ENCODE measurements at regions not wholly inside any gene's neighbourhood (a gene's known extent, or its start where the extent isn't known, plus 50 kb on each side); places are given as distances from the start of the nearest gene placed in this dataset.
"Not testable (repeated sequence)": the region's sequence is repeated elsewhere in the genome, so short reads cannot be mapped to it uniquely, and the experiment has no call there.

DNA sequence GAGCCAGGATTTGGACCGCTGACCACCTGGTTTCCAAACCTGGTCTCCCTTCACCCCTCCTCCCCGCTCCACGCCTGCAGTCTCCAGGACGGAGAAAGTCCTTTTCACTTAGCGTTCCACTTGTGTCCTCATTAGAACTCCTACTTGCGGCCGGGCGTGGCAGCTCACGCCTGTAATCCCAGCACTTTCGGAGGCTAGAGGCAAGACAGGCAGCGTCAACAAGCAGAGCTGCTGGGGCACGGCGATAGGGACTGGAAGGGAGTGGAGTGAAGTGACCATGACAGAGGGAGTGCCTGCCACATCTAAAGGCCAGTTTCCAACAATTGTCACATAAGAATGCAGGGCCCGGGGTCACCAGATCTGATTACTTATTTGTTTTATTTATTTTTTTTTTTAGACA is 132.5 kb upstream of the NCOR2 start:
- Histone ChIP-seq H3K4me3 (replicated peaks; ENCODE audit: insufficient read depth, low read length) (no peak overlapping the region), H3K27me3 (ENCODE audit: insufficient read depth, poor library complexity, severe bottlenecking) (no peaks in the 10 kb centered on the region), H3K27ac (replicated peaks) (no peak overlapping the region)
- DNase-seq (ENCODE audit: low read depth in 1 of 2, low spot score in 1 of 2): no peak
- TF ChIP-seq SPI1 (IDR thresholded peaks at IDR 0.05; ENCODE audit: borderline replicate concordance, low read depth) (no peak), POLR2AphosphoS5 (IDR thresholded peaks at IDR 0.05; ENCODE audit: low read depth) (no peak), GABPA (IDR thresholded peaks at IDR 0.05; ENCODE audit: low read depth) (no peak)
- TF ChIP-seq, protein P1, sequence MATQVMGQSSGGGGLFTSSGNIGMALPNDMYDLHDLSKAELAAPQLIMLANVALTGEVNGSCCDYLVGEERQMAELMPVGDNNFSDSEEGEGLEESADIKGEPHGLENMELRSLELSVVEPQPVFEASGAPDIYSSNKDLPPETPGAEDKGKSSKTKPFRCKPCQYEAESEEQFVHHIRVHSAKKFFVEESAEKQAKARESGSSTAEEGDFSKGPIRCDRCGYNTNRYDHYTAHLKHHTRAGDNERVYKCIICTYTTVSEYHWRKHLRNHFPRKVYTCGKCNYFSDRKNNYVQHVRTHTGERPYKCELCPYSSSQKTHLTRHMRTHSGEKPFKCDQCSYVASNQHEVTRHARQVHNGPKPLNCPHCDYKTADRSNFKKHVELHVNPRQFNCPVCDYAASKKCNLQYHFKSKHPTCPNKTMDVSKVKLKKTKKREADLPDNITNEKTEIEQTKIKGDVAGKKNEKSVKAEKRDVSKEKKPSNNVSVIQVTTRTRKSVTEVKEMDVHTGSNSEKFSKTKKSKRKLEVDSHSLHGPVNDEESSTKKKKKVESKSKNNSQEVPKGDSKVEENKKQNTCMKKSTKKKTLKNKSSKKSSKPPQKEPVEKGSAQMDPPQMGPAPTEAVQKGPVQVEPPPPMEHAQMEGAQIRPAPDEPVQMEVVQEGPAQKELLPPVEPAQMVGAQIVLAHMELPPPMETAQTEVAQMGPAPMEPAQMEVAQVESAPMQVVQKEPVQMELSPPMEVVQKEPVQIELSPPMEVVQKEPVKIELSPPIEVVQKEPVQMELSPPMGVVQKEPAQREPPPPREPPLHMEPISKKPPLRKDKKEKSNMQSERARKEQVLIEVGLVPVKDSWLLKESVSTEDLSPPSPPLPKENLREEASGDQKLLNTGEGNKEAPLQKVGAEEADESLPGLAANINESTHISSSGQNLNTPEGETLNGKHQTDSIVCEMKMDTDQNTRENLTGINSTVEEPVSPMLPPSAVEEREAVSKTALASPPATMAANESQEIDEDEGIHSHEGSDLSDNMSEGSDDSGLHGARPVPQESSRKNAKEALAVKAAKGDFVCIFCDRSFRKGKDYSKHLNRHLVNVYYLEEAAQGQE (IDR thresholded peaks at IDR 0.05; ENCODE audit: insufficient replicate concordance, low read depth): no peak
- TF ChIP-seq, protein P2, sequence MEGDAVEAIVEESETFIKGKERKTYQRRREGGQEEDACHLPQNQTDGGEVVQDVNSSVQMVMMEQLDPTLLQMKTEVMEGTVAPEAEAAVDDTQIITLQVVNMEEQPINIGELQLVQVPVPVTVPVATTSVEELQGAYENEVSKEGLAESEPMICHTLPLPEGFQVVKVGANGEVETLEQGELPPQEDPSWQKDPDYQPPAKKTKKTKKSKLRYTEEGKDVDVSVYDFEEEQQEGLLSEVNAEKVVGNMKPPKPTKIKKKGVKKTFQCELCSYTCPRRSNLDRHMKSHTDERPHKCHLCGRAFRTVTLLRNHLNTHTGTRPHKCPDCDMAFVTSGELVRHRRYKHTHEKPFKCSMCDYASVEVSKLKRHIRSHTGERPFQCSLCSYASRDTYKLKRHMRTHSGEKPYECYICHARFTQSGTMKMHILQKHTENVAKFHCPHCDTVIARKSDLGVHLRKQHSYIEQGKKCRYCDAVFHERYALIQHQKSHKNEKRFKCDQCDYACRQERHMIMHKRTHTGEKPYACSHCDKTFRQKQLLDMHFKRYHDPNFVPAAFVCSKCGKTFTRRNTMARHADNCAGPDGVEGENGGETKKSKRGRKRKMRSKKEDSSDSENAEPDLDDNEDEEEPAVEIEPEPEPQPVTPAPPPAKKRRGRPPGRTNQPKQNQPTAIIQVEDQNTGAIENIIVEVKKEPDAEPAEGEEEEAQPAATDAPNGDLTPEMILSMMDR (IDR thresholded peaks at IDR 0.05; ENCODE audit: insufficient read depth, low read length): no peak

DNA sequence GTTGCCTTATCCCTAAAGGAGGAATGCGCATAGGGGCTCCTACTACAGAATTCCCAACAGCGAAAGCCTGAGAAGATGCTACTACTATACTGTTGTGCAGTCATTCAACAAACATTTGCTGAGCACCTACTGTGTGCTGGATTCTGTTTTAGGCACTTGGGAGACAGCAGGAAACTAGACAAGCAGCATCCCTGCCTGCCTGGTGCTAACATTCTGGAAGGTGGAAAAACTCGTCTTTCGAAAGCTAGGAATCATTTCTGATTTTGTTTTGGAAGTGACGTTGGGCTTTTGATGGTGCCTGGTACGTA is 131.5 kb upstream of the NCOR2 start:
- no peaks in the 10 kb centered on the region for H3K27me3 ChIP-seq (ENCODE audit: insufficient read depth, poor library complexity, severe bottlenecking)
- DNase-seq (ENCODE audit: low read depth in 1 of 2, low spot score in 1 of 2): no peak
- H3K4me3 ChIP-seq (replicated peaks; ENCODE audit: insufficient read depth, low read length): no peak overlapping the region
- TF ChIP-seq GABPA (IDR thresholded peaks at IDR 0.05; ENCODE audit: low read depth) (no peak), SPI1 (IDR thresholded peaks at IDR 0.05; ENCODE audit: borderline replicate concordance, low read depth) (no peak), POLR2AphosphoS5 (IDR thresholded peaks at IDR 0.05; ENCODE audit: low read depth) (no peak)
- TF ChIP-seq, protein P1 (IDR thresholded peaks at IDR 0.05; ENCODE audit: insufficient replicate concordance, low read depth): no peak
- TF ChIP-seq, protein P2 (IDR thresholded peaks at IDR 0.05; ENCODE audit: insufficient read depth, low read length): no peak
- H3K27ac ChIP-seq (replicated peaks): no peak overlapping the region

DNA sequence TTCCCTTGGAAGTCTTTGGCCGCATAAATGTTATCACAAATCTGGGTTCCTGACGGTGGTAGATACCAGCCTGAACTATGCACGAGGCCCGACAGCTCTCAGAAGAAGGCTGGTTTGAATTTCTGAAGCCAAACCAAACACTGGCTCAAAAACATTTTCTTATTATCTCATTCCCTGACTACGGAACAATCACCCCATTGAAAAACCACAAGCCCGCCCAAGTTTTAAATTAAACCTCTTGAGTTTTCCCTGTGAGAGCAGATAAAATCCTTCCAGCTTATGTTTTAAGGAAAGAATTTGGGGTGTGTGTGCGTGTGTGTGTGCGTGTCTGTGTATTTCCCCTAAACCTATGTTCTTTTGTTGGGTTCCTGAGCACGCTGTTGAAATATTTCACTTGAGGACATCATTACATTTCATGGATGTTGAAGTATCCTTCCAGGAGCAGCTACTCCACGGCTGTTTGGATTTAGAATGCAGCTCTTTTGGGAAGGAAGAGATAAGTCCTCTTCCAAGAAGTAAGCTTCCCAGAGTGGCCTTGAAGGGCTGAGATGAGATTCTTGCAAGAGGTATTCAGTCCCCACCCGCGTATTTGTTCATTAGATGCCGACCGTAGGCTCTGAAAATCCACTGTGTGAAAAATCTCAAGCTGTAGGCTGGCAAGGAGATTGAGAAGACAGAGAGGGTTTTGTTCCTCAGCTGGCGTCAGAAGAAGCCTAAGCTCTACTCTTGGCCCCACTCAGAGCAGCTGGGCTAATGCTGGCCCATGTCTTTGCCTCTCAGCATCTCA is 131.0 kb upstream of the NCOR2 start:
- TF ChIP-seq, protein P1 (IDR thresholded peaks at IDR 0.05; ENCODE audit: insufficient replicate concordance, low read depth): no peak
- TF ChIP-seq, protein P2 (IDR thresholded peaks at IDR 0.05; ENCODE audit: insufficient read depth, low read length): no peak
- TF ChIP-seq GABPA (IDR thresholded peaks at IDR 0.05; ENCODE audit: low read depth) (no peak), POLR2AphosphoS5 (IDR thresholded peaks at IDR 0.05; ENCODE audit: low read depth) (no peak), SPI1 (IDR thresholded peaks at IDR 0.05; ENCODE audit: borderline replicate concordance, low read depth) (no peak)
- no peak overlapping the region for H3K27ac ChIP-seq (replicated peaks)
- no peaks in the 10 kb centered on the region for H3K27me3 ChIP-seq (ENCODE audit: insufficient read depth, poor library complexity, severe bottlenecking)
- DNase-seq (ENCODE audit: low read depth in 1 of 2, low spot score in 1 of 2): no peak
- no peak overlapping the region for H3K4me3 ChIP-seq (replicated peaks; ENCODE audit: insufficient read depth, low read length)

DNA sequence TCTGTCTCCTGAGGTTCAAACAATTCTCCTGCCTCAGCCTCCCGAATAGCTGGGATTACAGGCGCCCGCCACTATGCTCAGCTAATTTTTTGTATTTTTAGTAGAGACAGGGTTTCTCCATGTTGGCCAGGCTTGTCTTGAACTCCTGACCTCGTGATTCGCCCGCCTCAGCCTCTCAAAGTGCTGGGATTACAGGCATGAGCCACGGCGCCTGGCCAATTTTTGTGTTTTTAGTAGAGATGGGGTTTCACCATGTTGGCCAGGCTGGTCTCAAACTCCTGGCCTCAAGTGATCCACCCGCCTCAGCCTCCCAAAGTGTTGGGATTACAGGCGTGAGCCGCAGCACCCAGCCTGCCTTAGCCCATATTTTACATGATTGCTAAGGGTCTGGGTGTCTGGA is 130.3 kb upstream of the NCOR2 start:
- H3K27me3 ChIP-seq (ENCODE audit: insufficient read depth, poor library complexity, severe bottlenecking); H3K4me3 ChIP-seq (replicated peaks; ENCODE audit: insufficient read depth, low read length); H3K27ac ChIP-seq (replicated peaks); DNase-seq (ENCODE audit: low read depth in 1 of 2, low spot score in 1 of 2): not testable (repeated sequence)
